ENCODE measurements at regions not wholly inside any gene's neighbourhood (a gene's known extent, or its start where the extent isn't known, plus 50 kb on each side); places are given as distances from the start of the nearest gene placed in this dataset.

GRCh38 chr18:68494802-68495581, 219.9 kb downstream of the TMX3 start:
- peak; percentile 78 for DNase-seq (ENCODE audit: extremely low read depth, low read depth)
- H3K4me3 ChIP-seq (replicated peaks; ENCODE audit: low read depth, low read length): no peak overlapping the region
- no peak for TF ChIP-seq CTCF (IDR thresholded peaks at IDR 0.05; ENCODE audit: low read depth, low read length, missing control alignments)

DNA sequence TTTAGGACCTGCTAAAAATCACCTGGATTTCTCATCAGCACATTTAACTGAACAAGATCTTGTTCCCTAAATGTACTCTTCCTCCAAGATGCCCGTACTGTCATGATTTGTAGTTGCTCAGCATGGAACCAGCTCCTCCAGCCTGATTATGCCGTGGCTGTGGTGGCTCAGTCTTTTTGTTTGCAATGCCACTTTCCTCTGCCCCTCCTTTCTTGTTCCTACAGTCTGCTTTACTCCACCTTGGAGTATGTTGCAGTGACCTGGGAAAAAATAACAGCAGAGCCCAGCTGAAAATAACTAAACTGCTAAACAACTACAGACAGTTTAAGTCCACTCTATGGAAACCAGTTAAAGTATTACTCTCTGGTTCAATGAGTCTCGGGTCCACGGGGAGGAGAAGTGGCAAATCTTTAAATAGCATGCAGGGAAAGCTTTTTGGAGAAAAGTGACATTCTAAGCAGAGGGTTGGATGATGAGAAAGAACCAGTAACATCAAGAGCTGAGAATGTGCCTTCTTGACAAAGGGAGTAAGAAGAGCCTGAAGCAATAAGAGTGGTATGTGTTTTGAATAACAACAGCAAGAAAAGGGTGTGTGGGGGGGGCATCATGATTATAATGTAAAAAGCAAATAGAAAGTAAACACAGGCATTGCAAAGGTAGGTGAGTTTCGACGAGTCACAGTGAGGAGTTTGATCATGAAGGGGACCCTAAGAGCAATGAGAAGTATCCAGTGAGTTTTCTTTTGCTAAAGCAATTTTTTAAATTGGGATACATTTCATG, 225.7 kb downstream of the TMX3 start:
- TF ChIP-seq CTCF (IDR thresholded peaks at IDR 0.05; ENCODE audit: low read depth, low read length, missing control alignments): no peak
- DNase-seq (ENCODE audit: extremely low read depth, low read depth): no peak
- no peak overlapping the region for H3K4me3 ChIP-seq (replicated peaks; ENCODE audit: low read depth, low read length)

DNA sequence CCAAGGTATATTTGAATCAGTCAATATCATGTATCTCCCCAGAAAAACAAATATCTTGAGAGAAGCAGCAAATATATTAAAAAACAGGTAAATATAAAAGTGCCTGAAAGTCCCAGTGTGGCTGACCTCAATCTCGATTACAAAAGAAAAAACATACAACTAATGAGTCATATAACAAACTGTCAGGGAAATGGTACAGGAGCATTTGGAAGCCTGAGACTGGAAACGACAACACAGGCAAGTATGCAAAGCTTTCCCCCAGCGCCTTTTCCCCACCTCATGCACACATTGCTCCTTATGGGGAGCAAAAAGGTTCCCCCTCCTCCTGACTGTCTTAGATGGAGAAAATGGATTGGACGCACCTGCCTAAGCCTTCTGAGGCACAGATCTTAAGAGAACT, 230.7 kb downstream of the TMX3 start:
- no peak for TF ChIP-seq CTCF (IDR thresholded peaks at IDR 0.05; ENCODE audit: low read depth, low read length, missing control alignments)
- H3K4me3 ChIP-seq (replicated peaks; ENCODE audit: low read depth, low read length): no peak overlapping the region
- DNase-seq (ENCODE audit: extremely low read depth, low read depth): no peak

DNA sequence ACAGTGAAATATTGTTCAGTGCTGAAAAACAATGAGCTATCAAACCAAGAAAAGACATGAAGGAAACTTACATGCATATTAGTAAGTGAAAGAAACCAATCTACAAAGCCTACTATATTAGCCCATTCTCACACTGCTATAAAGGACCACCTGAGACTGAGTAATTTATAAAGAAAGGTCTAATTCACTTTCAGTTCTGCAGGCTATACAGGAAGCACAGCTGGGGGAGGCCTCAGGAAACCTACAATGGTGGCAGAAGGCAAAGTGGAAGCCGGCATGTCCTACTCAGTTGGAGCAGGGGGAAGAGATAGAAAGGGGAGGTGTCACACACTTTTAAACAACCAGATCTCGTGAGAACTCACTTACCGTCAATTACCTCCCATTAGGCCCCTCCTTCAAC, 232.1 kb downstream of the TMX3 start:
- H3K4me3 ChIP-seq (replicated peaks; ENCODE audit: low read depth, low read length): no peak overlapping the region
- no peak for TF ChIP-seq CTCF (IDR thresholded peaks at IDR 0.05; ENCODE audit: low read depth, low read length, missing control alignments)
- no peak for DNase-seq (ENCODE audit: extremely low read depth, low read depth)

DNA sequence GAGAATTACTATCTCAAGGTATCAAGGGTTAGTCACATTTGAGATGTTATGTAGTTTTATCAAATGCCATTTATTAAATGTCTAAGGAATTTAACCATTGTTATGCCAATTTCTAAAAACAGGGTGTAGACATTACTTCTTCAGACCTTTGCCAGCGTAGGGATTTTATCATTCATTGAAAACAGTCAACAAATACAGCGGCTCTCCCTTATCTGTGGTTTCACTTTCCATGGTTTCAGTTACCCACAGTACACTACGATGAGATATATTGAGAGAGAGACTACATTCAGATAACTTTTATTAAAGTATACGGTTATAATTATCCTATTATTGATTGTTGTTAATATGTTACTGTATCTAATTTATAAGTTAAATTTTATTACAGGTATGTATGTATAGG, 234.7 kb downstream of the TMX3 start:
- H3K4me3 ChIP-seq (replicated peaks; ENCODE audit: low read depth, low read length): no peak overlapping the region
- no peak for DNase-seq (ENCODE audit: extremely low read depth, low read depth)
- no peak for TF ChIP-seq CTCF (IDR thresholded peaks at IDR 0.05; ENCODE audit: low read depth, low read length, missing control alignments)

- H3K4me3 ChIP-seq (replicated peaks; ENCODE audit: low read depth, low read length): no peak overlapping the region
- DNase-seq (ENCODE audit: extremely low read depth, low read depth): no peak
- TF ChIP-seq CTCF (IDR thresholded peaks at IDR 0.05; ENCODE audit: low read depth, low read length, missing control alignments): no peak
Observed at GRCh38 chr18:68478246-68478645, 236.7 kb downstream of the TMX3 start.
